CD4-positive, alpha-beta T cell (primary cell): ENCODE measurements at regions not wholly inside any gene's neighbourhood (a gene's known extent, or its start where the extent isn't known, plus 50 kb on each side); places are given as distances from the start of the nearest gene placed in this dataset.

ENCODE experiments used
- ATAC-seq: fragments of 200-7000 bp; cut with Tn5 transposase; one replicate; pipeline ENCODE4 v1.10.0; 2022; ENCODE audit warnings: mild to moderate bottlenecking; ENCODE audit not compliant: poor library complexity
- CTCF ChIA-PET: fragments of 350-600 bp; sonication (Branson Sonifier 250); formaldehyde crosslinking; loops from one replicate; lab custom pipeline; 2021; ENCODE audit warnings: antibody characterized with exemption, inconsistent platforms; lab: Charles Lee
- POLR2A ChIA-PET: fragments of 350-600 bp; sonication (Branson Sonifier 250); formaldehyde crosslinking; loops from one replicate; lab custom pipeline; 2021; ENCODE audit warnings: antibody characterized with exemption, inconsistent platforms; lab: Charles Lee
- DNase-seq, 14 experiments: peaks; one replicate each; pipeline ENCODE4 v3.0.0-alpha.2; 2013 to 2020; ENCODE audit warnings: mixed read lengths in 2 of 14
- H3K27ac ChIP-seq, 2 donors: one replicate each; pipeline versions ENCODE4 v1.5.1 to v1.7.0; 2013; ENCODE audit warnings: low read length in 2 of 2, low read depth in 1 of 2, mild to moderate bottlenecking in 1 of 2
- H3K27me3 ChIP-seq, 2 experiments: 1 replicate in 1 of 2; 2 replicates in 1 of 2; pipeline versions ENCODE4 v1.6.1 to v1.7.0; 2013; ENCODE audit warnings: low read length in 2 of 2, control low read depth in 1 of 2, mild to moderate bottlenecking in 1 of 2, moderate library complexity in 1 of 2; ENCODE audit not compliant: insufficient read depth in 2 of 2, control insufficient read depth in 1 of 2
- H3K36me3 ChIP-seq: one replicate; pipeline ENCODE4 v1.6.1; 2013; ENCODE audit warnings: low read length, control low read depth; ENCODE audit not compliant: insufficient read depth
- H3K4me1 ChIP-seq: one replicate; pipeline ENCODE4 v1.6.1; 2013; ENCODE audit warnings: low read length, control low read depth; ENCODE audit not compliant: insufficient read depth
- H3K4me3 ChIP-seq: one replicate; pipeline ENCODE4 v1.5.1; 2013; ENCODE audit warnings: mild to moderate bottlenecking, low read length, moderate library complexity
- H3K9me3 ChIP-seq, 2 experiments: 1 replicate in 1 of 2; 2 replicates in 1 of 2; pipeline versions ENCODE4 v1.6.1 to v1.7.0; 2013; ENCODE audit warnings: low read length in 2 of 2, mild to moderate bottlenecking in 2 of 2, control low read depth in 1 of 2, moderate library complexity in 1 of 2; ENCODE audit not compliant: control insufficient read depth in 1 of 2, insufficient read depth in 1 of 2
- H3K27ac Mint-ChIP-seq: one replicate; pipeline ENCODE4 v1.8.0; 2020; ENCODE audit warnings: mixed read lengths
- H3K27me3 Mint-ChIP-seq: one replicate; pipeline ENCODE4 v1.8.0; 2021; ENCODE audit warnings: mixed read lengths
- H3K36me3 Mint-ChIP-seq: one replicate; pipeline ENCODE4 v1.8.0; 2021; ENCODE audit warnings: low read depth, mixed read lengths
- H3K4me1 Mint-ChIP-seq: one replicate; pipeline ENCODE4 v1.8.0; 2021; ENCODE audit warnings: low read depth, mixed read lengths
- H3K4me3 Mint-ChIP-seq: one replicate; pipeline ENCODE4 v1.8.0; 2020; ENCODE audit warnings: mild to moderate bottlenecking, mixed read lengths
- H3K9me3 Mint-ChIP-seq: one replicate; pipeline ENCODE4 v1.8.0; 2020; ENCODE audit warnings: mixed read lengths
- CTCF ChIP-seq: fragments of 200-600 bp; IDR thresholded peaks from one replicate; pipeline ENCODE4 v1.8.0; 2022; ENCODE audit warnings: antibody characterized with exemption, mild to moderate bottlenecking
- intact Hi-C, 2 experiments: fragments of 100-400 bp; cut with DNase I in 1 of 2; cut with micrococcal nuclease in 1 of 2; formaldehyde crosslinking; loops; one replicate each; pipeline versions ENCODE4 v1.15.1 to v1.9.0; 2023 to 2025; cut with DNase I, micrococcal nuclease

GRCh38 chr13:104597546-104598180 is 1531.4 kb upstream of the SLC10A2 start:
- Histone ChIP-seq H3K4me3 (no peak overlapping the region), H3K27me3 (no peaks in the 10 kb centered on the region), H3K4me1 (no peaks in the 10 kb centered on the region), H3K9me3 (no peaks in the 10 kb centered on the region), H3K27ac (no peak overlapping the region), H3K36me3 (no peaks in the 10 kb centered on the region)
- CTCF ChIA-PET, result no interaction called here
- POLR2A ChIA-PET, result no interaction called here
- Mint-ChIP-seq H3K9me3 (no peaks in the 10 kb centered on the region), H3K4me1 (no peaks in the 10 kb centered on the region), H3K36me3 (no peaks in the 10 kb centered on the region), H3K27me3 (no peaks in the 10 kb centered on the region), H3K4me3 (no peak overlapping the region), H3K27ac (no peak overlapping the region)
- ATAC-seq, result no peak
- DNase-seq, result no peak
- intact Hi-C loops, result no loop called here
- TF ChIP-seq CTCF, result no peak

- H3K4me1 ChIP-seq, result no peaks in the 10 kb centered on the region
- H3K4me3 ChIP-seq, result no peak overlapping the region
- no peak for DNase-seq
- Mint-ChIP-seq H3K9me3 (no peaks in the 10 kb centered on the region), H3K4me1 (no peaks in the 10 kb centered on the region), H3K27ac (no peak overlapping the region), H3K4me3 (no peak overlapping the region), H3K27me3 (no peaks in the 10 kb centered on the region), H3K36me3 (no peaks in the 10 kb centered on the region)
- no peak for ATAC-seq
- H3K9me3 ChIP-seq, result no peaks in the 10 kb centered on the region
- H3K27ac ChIP-seq, result no peak overlapping the region
- intact Hi-C loops, result no loop called here
- TF ChIP-seq CTCF, result no peak
- no peaks in the 10 kb centered on the region for H3K27me3 ChIP-seq
- ChIA-PET CTCF (no interaction called here), POLR2A (no interaction called here)
- H3K36me3 ChIP-seq, result no peaks in the 10 kb centered on the region
These were observed 1529.3 kb upstream of the SLC10A2 start for GRCh38 chr13:104595511-104595910.

GRCh38 chr13:104594806-104595205 is 1528.6 kb upstream of the SLC10A2 start:
- Mint-ChIP-seq H3K27me3 (no peaks in the 10 kb centered on the region), H3K4me3 (no peak overlapping the region), H3K36me3 (no peaks in the 10 kb centered on the region), H3K9me3 (no peaks in the 10 kb centered on the region), H3K4me1 (no peaks in the 10 kb centered on the region), H3K27ac (no peak overlapping the region)
- Histone ChIP-seq H3K4me3 (no peak overlapping the region), H3K4me1 (no peaks in the 10 kb centered on the region), H3K27me3 (no peaks in the 10 kb centered on the region), H3K9me3 (no peaks in the 10 kb centered on the region), H3K27ac (no peak overlapping the region), H3K36me3 (no peaks in the 10 kb centered on the region)
- ChIA-PET CTCF (no interaction called here), POLR2A (no interaction called here)
- ATAC-seq, result no peak
- no peak for TF ChIP-seq CTCF
- DNase-seq, result no peak
- intact Hi-C loops, result no loop called here
